ENCODE measurements at regions not wholly inside any gene's neighbourhood (a gene's known extent, or its start where the extent isn't known, plus 50 kb on each side); places are given as distances from the start of the nearest gene placed in this dataset.
A peak's percentile ranks its signal among the peaks of the same experiment; 100 is the strongest.

DNA sequence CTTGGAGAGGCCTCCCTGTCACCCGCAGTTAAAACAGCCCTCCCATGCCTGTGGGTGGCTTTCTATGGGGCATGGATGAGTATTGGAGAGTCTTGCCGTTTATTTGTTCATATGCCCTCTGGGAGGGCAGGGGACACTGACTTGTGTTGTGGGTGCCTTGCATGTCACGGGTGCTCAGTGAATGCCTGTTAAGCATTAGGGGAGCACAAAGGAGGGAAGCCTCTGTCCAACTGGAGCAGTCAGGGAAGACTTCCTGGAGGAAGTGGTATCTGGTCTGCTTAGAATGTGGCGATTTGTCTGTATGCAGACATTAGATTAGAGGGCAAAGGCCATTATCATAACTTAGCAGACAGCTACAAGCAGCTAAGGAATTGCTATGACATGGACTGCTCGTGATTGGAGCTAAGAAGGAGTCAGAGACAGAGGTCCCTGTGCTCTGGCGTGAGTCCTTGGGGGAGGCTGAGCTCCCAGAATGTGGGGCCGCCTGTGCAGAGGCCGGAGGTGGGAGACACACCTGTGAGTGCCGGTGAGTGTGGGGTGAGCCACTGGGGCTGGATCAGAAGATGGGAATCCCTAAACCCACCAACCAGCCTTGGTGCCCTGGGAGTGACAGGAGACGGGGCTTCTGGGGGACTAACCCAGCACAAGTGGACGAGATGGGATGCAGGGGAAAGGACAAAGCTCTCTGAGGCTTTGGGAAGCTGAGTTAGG, 286.1 kb downstream of the SEC14L1 start (continued):
- TF ChIP-seq MNT (conservative IDR thresholded peaks at IDR 0.05) (no peak), CREBBP (IDR thresholded peaks at IDR 0.05; ENCODE audit: low read depth, low read length) (no peak), CEBPB (tag; IDR thresholded peaks at IDR 0.05) (no peak), SLC30A9 (CRISPR knock-in tag; IDR thresholded peaks at IDR 0.05) (no peak), NR2C2 (CRISPR knock-in tag; IDR thresholded peaks at IDR 0.05) (no peak), NR2C2 (tag; IDR thresholded peaks at IDR 0.05) (0 out of 2 replicates have a peak, but pooled peaks have one; percentile 28), ZBTB12 (CRISPR knock-in tag; IDR thresholded peaks at IDR 0.05) (no peak), PURB (CRISPR knock-in tag; IDR thresholded peaks at IDR 0.05; ENCODE audit: low read depth) (no peak), SP1 (CRISPR knock-in tag; IDR thresholded peaks at IDR 0.05) (peak; percentile 23; the same call in 1 of the 2 replicates), TCF7 (IDR thresholded peaks at IDR 0.05; ENCODE audit: borderline replicate concordance) (no peak), FOXA3 (CRISPR knock-in tag; conservative IDR thresholded peaks at IDR 0.05 in 1 of 2, IDR thresholded peaks at IDR 0.05 in 1 of 2) (no peak), POU5F1 (IDR thresholded peaks at IDR 0.05; ENCODE audit: borderline replicate concordance, low read depth, low read length, partially characterized antibody) (no peak), VEZF1 (CRISPR knock-in tag; IDR thresholded peaks at IDR 0.05) (0 out of 2 replicates have a peak, but pooled peaks have one; percentile 3), HDAC6 (IDR thresholded peaks at IDR 0.05; ENCODE audit: low read depth, low read length) (no peak), CAMTA2 (CRISPR knock-in tag; conservative IDR thresholded peaks at IDR 0.05) (no peak), RFX5 (IDR thresholded peaks at IDR 0.05; ENCODE audit: low read depth, low read length) (no peak), SAP30 (IDR thresholded peaks at IDR 0.05; ENCODE audit: borderline replicate concordance, insufficient read depth, low read depth, low read length, poor library complexity, severe bottlenecking) (no peak), GTF2A2 (tag; IDR thresholded peaks at IDR 0.05) (no peak), ETV6 (IDR thresholded peaks at IDR 0.05; ENCODE audit: borderline replicate concordance in 1 of 2, low read depth in 2 of 2, low read length in 1 of 2) (peak in 1 of 2 experiments; percentile 71; a peak in 1 of 4 replicates), ETV6 (CRISPR knock-in tag; IDR thresholded peaks at IDR 0.05; ENCODE audit: borderline replicate concordance) (no peak), RB1 (IDR thresholded peaks at IDR 0.05; ENCODE audit: low read depth) (no peak), ZNF12 (CRISPR knock-in tag; IDR thresholded peaks at IDR 0.05) (no peak), RNF2 (IDR thresholded peaks at IDR 0.05) (no peak), ZSCAN32 (CRISPR knock-in tag; IDR thresholded peaks at IDR 0.05) (no peak), TCF7L2 (IDR thresholded peaks at IDR 0.05; ENCODE audit: low read depth, low read length) (no peak), GATA2 (CRISPR knock-in tag; IDR thresholded peaks at IDR 0.05) (peak; percentile 55), KLF16 (IDR thresholded peaks at IDR 0.05) (no peak)
